GM12864 (cell line): ENCODE measurements at regions not wholly inside any gene's neighbourhood (a gene's known extent, or its start where the extent isn't known, plus 50 kb on each side); places are given as distances from the start of the nearest gene placed in this dataset.

Source experiments
- DNase-seq: peaks from one replicate; pipeline ENCODE4 v3.0.0-alpha.2; 2011; ENCODE audit warnings: low read depth
- H3K4me3 ChIP-seq: 2 replicates; pipeline ENCODE4 v1.5.1; 2011; ENCODE audit warnings: mild to moderate bottlenecking, low read depth, low read length, control low read depth
- CTCF ChIP-seq: IDR thresholded peaks from 2 replicates; pipeline ENCODE4 v1.5.1; 2011; ENCODE audit warnings: low read depth, mild to moderate bottlenecking, moderate library complexity, low read length, control low read depth, inconsistent platforms; ENCODE audit errors: missing control alignments

- no peak overlapping the region; the same call in 1 of the 2 replicates for H3K4me3 ChIP-seq
- no peak for TF ChIP-seq CTCF
- DNase-seq: peak; percentile 60
These were observed 390.5 kb downstream of the FGF9 start for GRCh38 chr13:22061371-22061805.

GRCh38 chr13:22061806-22062391, 391.0 kb downstream of the FGF9 start:
- peak overlapping the region; percentile 21 for H3K4me3 ChIP-seq
- no peak for TF ChIP-seq CTCF
- DNase-seq: peak; percentile 43

DNA sequence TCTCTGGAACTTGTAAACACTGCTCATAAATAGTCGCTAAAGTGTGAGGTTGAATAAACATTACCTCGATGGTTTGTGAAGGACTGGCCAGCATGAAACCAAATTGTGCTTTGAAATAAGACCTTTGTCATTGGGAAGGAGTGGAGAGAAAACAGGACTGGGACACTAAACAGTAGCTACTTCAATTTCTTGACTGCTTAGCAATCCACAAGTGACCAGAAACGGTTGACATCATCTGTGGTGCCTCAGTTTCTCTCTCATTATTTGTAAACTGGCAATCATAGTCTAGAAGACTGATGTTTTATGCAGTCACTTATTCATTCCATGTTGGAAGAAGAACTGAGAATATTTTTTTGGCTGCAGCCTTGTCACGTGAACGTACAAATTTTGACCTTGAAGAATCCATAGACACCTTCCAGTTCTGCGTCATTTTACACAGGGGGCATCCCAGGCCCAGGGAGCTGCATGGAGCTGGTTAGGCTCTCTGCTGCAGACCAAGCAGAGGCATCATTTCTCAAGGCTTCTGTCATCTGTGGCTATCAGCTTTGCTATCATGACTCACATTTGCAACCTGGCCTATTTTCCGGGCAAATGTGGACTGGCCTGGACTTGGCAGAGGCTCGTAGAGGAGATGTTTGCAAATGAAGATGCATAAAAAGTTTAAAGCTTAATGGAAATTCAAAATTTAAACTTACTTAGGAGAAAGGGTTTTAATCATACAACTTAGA, 391.8 kb downstream of the FGF9 start:
- no peak for DNase-seq
- no peak for TF ChIP-seq CTCF
- H3K4me3 ChIP-seq: no peak overlapping the region; the same call in 1 of the 2 replicates

GRCh38 chr13:22063416-22064124, 392.7 kb downstream of the FGF9 start:
- DNase-seq: no peak
- no peak for TF ChIP-seq CTCF
- H3K4me3 ChIP-seq: no peak overlapping the region

DNA sequence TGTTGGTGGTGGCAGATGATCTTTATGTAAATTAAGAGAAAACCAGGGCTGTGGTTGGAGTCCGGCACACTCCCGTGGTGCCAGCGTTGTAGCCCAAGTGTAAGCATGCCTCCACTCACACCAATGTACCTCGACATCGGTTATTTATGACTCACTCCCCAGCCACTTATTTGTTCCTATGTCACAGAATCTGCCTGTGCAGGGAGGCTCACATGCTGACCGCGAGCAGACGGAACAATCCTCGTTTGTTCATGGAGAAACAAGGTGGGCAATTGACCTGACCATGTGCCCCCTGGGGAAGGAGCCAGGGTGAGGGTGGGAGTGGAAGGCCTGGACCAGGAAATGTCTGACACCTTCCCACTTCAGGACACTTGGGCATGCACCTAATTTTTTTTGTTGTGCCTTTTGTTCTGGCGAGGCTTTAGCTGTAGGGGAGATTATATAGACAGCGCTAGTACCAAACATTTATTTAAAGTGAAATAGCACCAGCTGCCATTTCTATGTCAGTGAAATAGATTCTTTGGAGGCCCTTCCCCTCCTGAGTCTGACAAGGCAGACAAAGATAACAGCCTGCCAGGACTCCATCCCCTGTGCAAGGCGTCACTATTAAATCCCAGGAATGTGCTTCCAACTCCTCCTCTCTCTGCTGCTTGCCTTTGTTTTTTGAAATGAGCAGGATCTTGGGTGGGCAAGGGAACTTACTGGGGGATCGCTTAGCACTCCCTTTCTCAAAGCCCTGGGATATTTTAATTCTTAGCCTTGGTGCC, 394.2 kb downstream of the FGF9 start:
- no peak for TF ChIP-seq CTCF
- no peak for DNase-seq
- H3K4me3 ChIP-seq: no peak overlapping the region

- peak; percentile 35 for DNase-seq
- no peak overlapping the region for H3K4me3 ChIP-seq
- TF ChIP-seq CTCF: no peak
These were observed 402.8 kb downstream of the FGF9 start for GRCh38 chr13:22073718-22074117.
